Left renal cortex interstitium (tissue), 4 donors: ENCODE measurements at regions not wholly inside any gene's neighbourhood (a gene's known extent, or its start where the extent isn't known, plus 50 kb on each side); places are given as distances from the start of the nearest gene placed in this dataset.
"Not testable (repeated sequence)": the region's sequence is repeated elsewhere in the genome, so short reads cannot be mapped to it uniquely, and the experiment has no call there.

Experiments
- DNase-seq, 4 donors: peaks; one replicate each; pipeline ENCODE4 v3.0.0-alpha.2; 2013; ENCODE audit warnings: low read depth in 4 of 4, low spot score in 2 of 4, missing footprints in 1 of 4

DNA sequence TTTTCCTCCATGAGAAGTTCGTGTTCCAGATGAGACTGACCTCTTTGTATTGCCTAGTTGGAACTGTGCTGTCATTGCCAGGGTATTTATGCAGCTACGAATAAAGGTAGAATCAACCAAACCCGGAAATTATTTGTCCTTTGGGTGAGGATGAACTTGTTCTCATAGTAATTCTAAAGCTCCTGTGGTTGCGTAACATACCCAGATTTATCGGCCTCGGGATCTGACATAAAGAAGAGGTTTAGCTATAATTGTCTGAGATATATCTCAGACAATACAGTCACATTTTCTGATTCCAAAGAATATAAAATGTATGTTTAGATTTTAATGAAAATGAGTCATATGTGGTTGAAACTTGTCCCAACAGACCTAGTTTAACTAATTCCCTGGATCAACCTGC, 628.7 kb upstream of the LINC00305 start:
- DNase-seq: no peak

DNA sequence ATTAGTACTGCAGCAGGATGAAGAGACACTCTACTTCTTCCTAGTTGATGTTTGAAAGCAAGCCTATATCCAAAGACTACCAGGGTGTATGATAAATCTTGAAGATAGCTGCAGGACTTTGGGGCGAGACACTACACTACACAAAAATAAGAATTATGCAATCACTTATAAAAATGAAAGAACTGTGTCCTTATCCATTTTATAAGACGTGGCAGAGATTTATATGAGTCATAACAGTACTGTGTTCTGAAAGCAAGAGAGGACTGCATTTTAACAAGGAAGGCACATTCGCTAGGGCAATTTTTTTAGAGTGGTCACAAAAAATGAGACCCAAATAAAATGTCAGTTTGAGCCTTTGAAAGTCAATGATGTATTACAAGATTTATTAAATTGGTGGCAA, 617.0 kb upstream of the LINC00305 start:
- DNase-seq: no peak

DNA sequence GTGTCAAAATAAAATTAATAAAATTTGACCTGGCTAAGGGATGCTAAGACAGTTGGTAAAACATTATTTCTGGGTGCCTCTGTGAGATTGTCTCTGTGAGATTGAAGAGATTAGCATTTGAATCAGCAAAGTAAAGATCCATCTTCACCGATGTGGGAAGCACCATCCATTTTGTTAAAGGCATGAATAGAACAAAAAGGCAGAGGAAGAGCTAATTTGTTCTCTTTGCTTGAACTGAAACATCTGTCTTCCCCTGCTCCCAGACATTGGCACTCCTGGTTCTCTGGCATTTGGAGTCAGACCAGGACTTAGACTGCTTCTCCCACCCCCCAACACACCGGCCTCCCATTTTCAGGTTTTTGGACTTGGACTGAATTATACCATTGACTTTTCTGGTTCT, 603.8 kb upstream of the LINC00305 start:
- no peak for DNase-seq

DNA sequence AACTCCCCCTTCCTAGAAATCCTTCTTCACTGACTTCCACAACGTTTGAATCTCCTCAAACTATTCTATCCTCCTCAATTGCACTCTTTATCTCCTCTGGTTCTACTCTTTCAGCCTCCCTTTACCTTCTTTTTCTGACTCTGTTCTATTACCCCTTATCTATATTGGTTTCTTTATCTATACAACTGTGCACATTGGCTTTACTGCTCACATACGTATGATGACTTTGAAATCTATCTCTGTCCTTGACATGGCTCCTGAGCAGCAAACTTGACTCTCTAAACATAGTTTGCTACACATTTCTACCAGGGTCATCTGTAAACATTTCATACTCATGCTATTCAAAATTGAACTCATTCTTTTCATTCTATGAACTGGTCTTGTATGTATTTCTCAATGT, 601.0 kb upstream of the LINC00305 start:
- no peak for DNase-seq

DNA sequence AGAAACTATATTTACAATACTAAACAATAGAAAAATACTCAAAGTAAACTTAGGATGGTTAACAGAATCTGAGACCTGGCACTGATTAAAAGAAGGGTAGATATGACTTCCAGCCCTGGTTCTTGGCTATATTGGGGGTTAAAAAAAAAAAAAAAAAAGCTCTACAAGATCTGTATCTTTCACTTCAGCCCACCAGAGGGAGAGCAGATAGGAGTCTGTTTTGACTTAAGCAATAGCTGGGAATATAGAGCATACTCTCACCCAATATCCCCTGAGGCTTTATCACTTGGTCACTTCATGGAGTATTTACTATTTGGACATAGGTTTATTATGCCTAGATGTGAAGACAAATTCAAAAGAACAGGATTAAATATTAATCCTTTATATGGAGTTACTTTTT, 598.9 kb upstream of the LINC00305 start:
- no peak for DNase-seq

DNA sequence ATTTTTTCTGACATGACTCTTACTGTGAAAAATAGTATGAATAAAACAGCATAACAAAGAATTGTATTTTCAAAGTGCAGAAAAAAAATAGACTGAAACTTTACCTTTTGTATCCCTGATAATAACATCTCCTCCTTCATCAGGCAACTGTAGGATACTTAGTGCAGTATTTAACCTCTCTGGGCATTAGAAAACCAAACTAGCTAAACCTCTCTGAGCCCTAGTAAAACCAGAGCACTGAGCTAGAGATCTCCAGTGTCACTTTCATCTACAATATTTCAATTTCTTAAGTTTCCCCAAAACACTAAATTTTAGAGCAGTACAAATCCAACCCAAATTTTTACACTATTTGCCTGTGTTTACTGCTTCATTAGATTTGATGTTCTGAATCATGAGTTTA, 594.0 kb upstream of the LINC00305 start:
- no peak for DNase-seq

DNA sequence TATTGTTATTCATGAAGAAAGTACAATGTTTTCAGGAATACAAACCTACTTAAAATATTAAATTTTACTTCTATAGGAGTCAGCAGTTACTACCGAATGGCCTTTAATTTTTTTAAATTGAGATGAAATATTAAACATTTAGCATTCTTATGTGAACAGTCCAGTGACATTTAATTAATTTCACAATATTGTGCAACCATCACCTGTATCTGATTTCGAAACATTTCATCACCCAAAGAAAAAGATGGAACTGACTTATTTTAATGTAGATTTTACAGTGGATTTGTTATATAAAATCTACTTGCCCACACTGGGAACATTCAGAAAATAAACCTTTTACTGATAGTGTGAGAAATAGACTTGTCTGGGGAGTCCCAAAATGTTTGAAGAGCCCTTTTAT, 585.2 kb upstream of the LINC00305 start:
- DNase-seq: no peak

DNA sequence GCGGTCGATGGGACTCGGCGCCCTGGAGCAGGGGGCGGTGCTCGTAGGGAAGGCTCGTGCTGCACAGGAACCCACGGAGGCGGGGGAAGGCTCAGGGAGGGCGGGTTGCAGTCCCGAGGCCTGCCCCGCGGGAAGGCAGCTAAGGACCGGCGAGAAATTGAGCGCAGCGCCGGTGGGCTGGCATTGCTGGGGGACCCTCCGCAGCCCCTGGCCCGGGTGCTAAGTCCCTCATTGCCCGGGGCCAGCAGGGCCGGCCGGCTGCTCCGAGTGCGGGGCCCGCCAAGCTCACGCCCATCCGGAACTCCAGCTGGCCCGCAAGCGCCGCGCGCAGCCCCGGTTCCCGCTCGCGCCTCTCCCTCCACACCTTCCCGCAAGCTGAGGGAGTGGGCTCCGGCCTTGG, 576.8 kb upstream of the LINC00305 start:
- not testable (repeated sequence) for DNase-seq

DNA sequence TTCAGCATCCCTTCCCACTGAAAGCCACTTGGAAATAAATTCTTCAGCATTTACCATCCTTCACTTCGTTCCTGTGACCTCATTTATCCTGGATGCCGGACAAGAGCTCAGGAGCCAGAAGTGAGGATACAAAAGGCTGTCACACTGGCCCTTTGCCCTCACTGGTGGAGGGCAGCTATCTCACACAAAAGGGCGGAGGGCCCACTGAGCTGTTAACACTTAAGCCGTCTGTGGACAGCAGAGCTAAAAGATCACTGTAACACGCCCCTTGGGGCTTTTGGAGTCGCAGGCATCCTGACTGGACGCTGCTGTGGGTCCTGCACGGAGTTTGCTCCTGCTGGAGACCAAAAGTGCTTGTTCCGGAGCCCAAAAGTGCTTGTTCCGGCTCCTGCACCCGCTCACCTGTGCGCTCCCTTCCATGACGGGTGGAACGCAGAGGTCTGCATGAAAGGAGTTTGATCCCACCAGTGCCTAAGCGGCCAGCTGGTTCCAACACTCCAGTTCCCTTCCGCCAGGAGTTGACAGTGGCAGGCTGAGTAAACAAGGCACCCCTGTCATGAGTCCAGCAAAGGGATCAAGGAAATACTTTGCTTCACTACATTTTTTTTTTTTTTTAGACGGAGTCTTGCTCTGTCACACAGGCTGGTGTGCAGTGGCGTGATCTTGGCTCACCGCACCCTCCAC, 572.0 kb upstream of the LINC00305 start:
- no peak for DNase-seq

DNA sequence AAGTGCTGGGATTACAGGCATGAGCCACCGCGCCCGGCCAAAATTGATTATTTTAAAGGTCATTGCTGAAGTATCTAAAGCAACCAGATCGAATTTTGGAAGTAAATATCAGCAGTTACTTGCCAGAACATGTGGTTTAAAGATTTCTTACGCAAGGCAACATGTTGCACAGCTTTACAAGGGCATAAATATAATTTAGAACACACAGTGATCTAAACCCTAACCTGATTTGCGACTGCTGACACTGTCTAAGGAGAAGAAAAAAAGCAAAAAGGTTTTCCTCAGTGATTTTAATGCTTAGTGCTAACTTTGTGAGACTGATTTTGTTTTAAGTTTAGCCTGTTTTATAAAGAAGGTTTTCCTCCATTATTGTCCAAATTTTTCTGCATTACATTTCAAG, 569.9 kb upstream of the LINC00305 start:
- DNase-seq: peak in 1 of 4 donors; percentile 12

DNA sequence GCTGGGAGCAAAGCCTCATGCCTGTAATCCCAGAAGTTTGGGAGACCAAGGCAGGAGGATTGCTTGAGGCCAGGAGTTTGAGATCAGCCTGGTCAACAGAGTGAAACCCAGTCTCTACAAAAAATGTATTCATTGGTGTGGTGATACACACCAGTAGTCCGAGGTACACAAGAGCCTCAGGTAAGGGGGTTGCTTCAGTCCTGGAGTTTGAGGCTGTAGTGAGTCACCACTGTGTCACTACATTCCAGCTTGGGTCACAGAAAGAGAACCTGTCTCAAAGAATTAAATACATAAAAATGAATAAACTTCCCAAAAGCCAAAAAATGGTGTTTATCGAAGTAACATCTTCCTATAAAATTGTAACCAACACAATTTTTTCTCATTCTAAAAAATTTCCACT, 568.1 kb upstream of the LINC00305 start:
- no peak for DNase-seq

DNA sequence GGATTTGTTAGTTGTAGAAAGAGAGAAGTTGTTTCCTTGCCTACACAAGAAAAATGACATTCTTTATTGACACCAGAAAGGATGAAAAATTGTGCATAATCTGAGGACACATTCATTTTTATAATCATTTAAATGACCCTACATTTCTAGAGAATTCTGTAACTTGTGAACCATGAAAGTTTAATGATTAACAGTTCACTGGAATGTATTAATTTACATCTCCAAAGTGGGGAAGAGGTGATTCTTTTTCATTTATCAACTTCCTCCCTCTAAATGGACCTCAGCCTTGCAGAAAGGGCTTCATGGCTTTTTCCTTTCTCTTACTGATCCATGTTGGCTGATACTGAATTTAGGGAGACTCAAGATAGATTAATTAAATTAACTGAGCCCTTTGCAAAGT, 565.2 kb upstream of the LINC00305 start:
- no peak for DNase-seq

DNA sequence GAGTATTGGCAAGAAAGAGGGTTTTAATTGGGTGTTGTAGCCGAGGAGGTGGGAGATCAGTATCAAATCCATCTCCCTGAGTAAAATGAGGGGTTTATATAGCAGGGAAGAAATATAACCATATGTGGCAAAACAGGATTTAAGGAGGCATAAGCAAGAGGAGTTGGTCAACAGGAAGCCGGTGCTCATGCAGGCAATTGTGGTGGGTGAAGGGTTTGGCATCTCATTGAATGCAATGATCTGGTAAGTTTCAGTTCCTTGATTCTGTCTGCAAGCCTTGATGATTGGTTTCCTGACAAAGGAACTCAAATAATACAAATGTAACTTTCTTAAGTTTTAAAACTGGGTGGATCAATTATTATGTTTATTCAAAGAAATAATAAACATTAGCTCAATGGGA, 564.4 kb upstream of the LINC00305 start:
- DNase-seq: no peak

DNA sequence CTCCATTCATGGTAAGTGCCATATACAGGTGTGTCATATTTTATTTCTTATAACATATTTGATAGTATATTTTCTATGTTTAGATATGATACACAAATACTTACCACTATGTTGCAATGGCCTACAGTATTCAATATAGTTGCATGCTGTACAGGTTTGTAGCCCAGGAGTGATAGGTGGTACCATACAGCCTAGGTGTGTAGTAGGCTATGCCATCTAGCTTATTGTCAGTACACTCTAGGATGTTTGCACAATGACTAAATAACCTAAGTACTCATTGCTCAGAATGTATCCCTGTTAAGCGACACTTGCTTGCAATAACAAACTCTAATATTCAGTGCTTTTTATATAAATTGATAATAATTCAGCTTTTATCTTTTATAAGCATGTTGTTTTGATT, 563.1 kb upstream of the LINC00305 start:
- no peak for DNase-seq

DNA sequence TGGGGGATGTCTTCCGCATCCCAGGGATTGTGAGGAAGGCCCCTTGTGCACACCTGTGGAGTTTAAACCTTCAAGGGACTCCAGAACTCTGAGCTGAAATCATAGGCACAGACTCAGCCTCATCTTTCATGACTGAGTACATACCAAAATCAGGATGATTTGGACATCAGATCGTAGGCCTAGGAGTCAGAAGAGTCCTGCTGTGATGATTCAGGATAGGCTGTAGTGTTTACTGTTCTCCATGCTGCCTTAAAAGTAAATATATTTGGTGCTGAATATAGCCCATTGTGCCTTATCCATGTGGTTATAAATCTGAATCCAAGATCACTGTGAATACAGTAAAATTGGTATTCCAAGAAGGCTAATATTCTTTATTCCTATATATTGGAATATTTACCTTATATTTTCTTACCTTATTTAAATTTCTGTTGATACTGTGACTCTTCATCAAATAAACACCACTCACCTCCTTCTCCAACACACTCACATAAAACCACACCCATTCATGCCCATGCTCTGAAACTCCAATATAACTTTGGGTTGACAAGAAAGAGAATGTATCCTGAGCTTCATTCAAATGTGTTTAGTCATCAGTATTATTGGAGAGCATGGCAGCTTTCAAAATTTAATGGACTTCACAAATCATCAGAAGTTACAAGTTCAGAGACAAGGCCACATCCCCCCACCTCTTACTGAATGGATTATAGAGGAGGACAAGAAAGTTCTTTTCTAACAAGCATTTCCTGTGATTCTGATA, 561.4 kb upstream of the LINC00305 start:
- no peak for DNase-seq

DNA sequence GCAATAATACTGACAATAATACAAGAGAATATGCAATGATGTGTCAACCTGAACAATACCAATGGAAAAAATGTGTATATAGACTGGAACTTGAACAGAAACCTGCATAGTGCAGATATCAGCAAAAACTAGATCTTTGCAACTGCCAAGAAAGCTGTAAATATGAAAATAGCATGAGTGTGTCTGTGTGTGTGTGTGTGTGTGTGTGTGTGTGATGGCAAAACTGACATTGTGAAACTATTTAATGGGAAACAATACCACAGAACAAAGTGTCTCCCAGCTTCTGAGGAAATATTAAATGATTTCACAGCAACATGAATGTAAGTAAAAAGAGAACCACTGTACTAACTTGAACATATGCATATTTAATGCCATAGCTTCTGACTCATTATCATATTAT, 558.2 kb upstream of the LINC00305 start:
- no peak for DNase-seq

DNA sequence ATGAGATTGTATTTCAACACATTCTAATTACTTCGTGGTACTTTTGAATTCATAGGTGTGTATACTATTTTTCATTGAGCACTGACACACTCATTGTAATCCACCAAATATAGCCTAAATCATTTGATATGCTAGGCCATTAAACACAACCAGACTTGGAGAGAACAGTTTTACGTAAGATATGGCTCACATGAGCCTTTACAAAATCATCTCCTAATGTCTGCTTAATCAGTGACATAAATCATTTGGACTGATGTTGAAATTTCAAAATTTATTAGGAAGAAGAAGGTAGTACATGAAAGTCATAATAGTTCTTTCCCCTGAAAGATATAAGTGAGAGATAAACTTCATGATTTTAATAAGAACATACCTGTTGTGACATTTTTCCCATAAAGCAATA, 550.2 kb upstream of the LINC00305 start:
- DNase-seq: no peak

DNA sequence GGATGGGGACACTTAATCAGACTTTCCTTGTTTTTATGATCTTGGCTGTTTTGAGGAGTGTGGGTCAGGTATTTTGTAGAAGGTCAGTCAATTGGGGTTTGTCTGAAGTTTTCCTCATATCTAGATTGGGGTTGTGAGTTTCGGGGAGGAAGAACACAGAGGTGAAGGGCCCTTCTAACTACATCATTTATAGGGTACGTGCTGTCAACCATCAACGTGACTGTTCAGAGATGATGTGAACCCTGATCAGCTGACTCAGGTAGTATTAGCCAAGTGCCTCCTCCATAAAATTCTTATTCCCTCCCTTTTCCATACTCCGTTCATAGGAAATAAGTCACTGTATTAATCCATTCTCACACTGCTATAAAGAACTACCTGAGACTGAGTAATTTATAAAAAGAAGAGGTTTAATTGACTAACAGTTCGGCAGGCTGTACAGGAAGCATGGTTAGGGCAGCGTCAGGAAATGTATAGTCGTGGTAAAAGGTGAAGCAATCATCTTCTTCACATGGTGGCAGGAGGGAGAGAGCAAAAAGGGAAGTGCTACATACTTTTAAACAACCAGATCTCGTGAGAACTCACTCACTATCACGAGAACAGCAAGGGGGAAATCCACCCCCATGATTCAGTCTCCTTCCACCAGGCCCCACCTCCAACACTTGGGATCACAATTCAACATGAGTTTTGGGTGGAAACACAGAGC, 547.1 kb upstream of the LINC00305 start:
- no peak for DNase-seq

DNA sequence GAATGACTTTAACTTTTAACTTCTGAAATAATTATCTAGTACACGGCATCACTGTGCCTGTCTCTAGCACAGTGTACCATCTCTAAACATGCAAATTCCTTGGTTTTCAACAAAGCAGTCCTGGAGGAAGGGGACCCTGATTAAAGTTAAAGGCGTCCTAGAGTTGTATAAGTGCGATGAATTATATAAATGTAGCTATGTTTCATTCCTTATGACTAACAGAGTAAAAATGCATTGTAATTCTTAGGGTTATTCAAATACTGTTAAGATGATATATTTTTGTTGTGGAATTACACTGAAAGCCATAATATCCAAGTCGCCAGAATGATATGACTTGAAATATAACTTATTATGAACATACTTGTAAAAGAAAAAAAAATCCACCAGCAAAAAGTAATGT, 544.9 kb upstream of the LINC00305 start:
- DNase-seq: no peak

DNA sequence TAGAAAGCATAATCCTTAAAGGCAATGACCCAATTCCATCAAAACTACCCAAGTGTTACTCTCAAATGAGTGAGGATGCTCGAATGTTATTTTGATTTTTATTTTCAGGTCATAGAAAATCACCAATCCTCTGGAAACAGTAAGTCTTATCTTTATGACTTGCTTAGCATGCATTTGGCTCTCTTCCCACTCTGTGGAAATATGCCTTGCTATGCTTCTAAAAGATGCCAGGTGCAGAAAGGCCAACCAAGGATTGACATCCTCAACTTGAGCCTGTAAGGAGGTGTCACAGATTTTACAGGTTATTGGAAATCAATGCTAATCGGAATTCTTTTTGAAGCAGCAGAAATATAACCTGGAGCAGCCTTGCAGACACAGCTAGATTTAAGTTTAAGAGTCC, 543.9 kb upstream of the LINC00305 start:
- DNase-seq: no peak

DNA sequence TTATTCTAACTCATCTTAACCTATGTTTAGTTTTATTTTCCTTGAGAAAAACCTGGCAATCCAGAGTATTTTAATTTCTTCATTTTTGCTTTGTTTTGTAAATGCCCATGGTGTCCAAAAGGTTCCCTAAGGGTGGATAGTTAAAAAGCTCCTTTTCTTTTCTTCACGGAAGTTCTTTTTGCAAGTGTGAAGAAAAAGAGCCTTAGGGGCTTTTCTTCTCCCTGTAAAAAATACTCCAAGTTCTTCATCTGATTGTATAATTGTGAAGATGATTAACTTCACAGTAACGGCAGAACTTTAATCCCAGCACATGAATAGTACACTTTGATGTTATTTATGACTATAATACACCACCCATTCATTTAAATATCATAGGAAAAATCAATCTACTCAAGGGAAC, 530.2 kb upstream of the LINC00305 start:
- no peak for DNase-seq

DNA sequence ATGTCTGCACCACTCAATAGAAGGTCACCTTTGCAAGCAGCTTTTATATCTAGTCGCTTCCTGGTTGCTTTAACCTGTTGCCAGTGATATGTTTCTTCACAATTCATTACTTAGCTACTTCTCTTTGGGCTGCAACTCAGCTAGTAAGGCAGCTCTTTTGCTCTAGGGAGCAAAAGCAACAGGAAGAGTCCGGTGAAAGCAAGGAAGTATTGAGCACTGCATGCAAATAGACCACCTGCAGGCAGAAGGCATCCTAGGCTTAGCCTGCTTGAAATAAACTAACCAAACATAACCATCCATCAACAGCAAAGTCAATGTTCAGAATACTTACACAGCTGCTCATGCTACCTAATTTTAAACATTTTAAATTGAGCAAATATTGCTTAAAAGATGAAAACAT, 529.2 kb upstream of the LINC00305 start:
- no peak for DNase-seq
